ENCODE measurements at regions not wholly inside any gene's neighbourhood (a gene's known extent, or its start where the extent isn't known, plus 50 kb on each side); places are given as distances from the start of the nearest gene placed in this dataset.

DNA sequence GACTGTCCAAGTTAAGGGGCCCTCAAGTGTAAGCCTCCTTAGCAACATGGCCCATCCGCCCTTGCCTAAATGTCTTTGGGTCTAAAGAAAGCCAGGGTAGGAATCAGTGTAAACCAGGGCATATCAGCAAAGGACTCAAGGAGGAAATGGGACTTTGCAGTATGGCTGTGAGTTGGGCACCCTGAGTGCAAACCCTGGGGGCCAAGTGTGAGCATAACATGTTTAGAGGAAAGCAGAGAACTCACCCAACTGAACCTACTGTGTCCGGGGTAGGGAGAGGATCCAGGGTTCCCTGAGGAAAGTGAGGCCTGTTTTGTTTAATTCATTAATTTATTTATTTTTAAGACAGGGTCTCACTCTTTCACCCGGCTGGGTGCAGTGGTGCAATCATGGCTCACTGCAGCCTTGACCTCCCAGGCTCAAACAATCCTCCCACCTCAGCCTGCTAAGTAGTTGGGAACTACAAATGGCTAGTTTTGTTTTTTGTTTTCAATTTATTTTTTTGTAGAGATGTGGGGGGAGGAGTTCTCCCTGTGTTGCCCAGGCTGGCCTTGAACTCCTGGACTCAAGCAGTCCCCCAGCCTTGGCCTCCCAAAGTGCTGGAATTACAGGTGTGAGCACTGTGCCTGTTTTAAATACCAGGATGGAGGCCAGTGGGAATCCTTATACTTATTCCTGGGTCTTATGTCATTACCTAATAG is 51.0 kb upstream of the ACTR3 start:
- H3K27me3 ChIP-seq (ENCODE audit: control insufficient read depth in 1 of 2, insufficient read depth in 2 of 2, low read length in 2 of 2): no peaks in the 10 kb centered on the region
- no peak overlapping the region for H3K27ac ChIP-seq (ENCODE audit: low read depth, low read length)
- H3K36me3 ChIP-seq (ENCODE audit: insufficient read depth, low read length): no peaks in the 10 kb centered on the region
- no peak overlapping the region for H3K4me3 ChIP-seq (ENCODE audit: low read depth in 1 of 2, low read length in 2 of 2)
- H3K9me3 ChIP-seq (ENCODE audit: low read length): no peaks in the 10 kb centered on the region
- H3K4me1 ChIP-seq (ENCODE audit: insufficient read depth, low read length): no peaks in the 10 kb centered on the region
- no peak overlapping the region for H3K9ac ChIP-seq (ENCODE audit: low read length)

DNA sequence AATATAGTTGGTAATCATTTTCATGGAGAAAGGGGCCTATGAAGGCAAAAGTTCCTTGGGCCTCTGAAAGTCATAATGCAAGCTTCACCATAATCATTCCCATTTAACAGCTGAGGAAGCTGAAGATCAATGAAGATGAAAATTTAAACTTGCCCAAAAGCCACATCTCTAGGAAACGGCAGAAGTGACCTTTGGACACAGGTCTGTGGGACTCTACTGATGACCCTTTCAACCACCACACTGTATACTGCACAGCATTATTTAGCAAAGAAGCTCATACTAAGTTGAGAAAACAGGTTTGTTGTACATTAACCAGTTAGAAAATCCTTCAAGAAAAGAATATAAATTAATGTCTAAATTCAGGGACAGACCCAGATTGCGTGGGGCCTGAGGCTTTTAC is 51.6 kb upstream of the ACTR3 start:
- Histone ChIP-seq H3K9me3 (ENCODE audit: low read length) (no peaks in the 10 kb centered on the region), H3K4me1 (ENCODE audit: insufficient read depth, low read length) (no peaks in the 10 kb centered on the region), H3K27ac (ENCODE audit: low read depth, low read length) (no peak overlapping the region), H3K36me3 (ENCODE audit: insufficient read depth, low read length) (no peaks in the 10 kb centered on the region), H3K9ac (ENCODE audit: low read length) (no peak overlapping the region), H3K27me3 (ENCODE audit: control insufficient read depth in 1 of 2, insufficient read depth in 2 of 2, low read length in 2 of 2) (no peaks in the 10 kb centered on the region), H3K4me3 (ENCODE audit: low read depth in 1 of 2, low read length in 2 of 2) (no peak overlapping the region)

DNA sequence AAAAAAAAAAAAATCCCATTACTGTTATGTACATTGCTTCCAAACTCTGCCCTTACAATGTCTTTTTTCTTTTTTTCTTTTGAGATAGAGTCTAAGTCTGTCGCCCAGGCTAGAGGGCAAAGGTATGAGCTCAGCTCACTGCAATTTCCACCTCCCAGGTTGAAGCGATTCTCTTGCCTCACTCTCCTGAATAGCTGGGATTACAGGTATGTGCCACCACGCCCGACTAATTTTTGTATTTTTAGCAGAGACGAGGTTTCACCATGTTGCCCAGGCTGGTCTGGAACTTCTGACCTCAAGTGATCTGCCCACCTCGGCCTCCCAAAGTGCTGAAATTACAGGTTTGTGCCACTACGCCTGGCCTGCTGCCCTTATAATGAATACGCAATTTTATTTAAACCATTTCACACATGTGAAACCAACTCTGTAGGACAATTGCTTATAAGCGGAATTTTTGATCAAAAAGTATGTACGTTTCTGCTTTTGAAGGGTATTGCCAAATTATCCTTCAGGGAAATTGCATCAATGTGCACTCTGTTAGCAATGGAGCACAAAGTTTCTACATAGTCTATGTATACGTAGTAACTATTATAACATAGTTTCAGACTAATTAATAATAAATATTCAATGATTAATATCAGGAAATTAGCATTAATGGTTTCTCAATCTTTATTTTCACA is 55.7 kb upstream of the ACTR3 start:
- Histone ChIP-seq H3K36me3 (ENCODE audit: insufficient read depth, low read length) (no peaks in the 10 kb centered on the region), H3K9ac (ENCODE audit: low read length) (no peak overlapping the region), H3K27me3 (ENCODE audit: control insufficient read depth in 1 of 2, insufficient read depth in 2 of 2, low read length in 2 of 2) (no peaks in the 10 kb centered on the region), H3K4me3 (ENCODE audit: low read depth in 1 of 2, low read length in 2 of 2) (no peak overlapping the region), H3K4me1 (ENCODE audit: insufficient read depth, low read length) (no peaks in the 10 kb centered on the region), H3K27ac (ENCODE audit: low read depth, low read length) (no peak overlapping the region), H3K9me3 (ENCODE audit: low read length) (no peaks in the 10 kb centered on the region)

DNA sequence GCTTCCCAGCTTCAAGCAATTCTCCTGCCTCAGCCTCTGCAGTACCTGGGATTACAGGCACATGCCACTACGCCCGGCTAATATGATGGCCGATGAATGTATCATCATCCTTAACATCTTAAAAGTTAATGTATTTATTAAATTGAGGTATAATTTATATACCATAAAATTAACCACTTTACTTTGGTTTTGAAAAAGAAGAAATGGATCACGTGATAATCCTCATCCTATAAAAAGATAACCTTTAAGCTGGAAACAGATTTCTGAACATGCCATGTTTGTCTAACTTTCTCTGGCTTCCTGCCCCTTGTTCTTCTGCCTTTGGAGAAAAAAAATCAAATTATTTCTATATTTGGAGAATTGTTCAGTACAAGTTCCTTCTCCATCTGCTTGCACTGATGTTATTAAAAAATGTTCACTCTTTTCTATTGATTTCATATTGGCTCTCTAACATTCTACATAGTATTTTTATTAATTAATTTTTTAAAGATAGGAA is 57.0 kb upstream of the ACTR3 start:
- H3K27me3 ChIP-seq (ENCODE audit: control insufficient read depth in 1 of 2, insufficient read depth in 2 of 2, low read length in 2 of 2): no peaks in the 10 kb centered on the region
- H3K27ac ChIP-seq (ENCODE audit: low read depth, low read length): no peak overlapping the region
- H3K36me3 ChIP-seq (ENCODE audit: insufficient read depth, low read length): no peaks in the 10 kb centered on the region
- no peak overlapping the region for H3K9ac ChIP-seq (ENCODE audit: low read length)
- no peaks in the 10 kb centered on the region for H3K4me1 ChIP-seq (ENCODE audit: insufficient read depth, low read length)
- no peaks in the 10 kb centered on the region for H3K9me3 ChIP-seq (ENCODE audit: low read length)
- H3K4me3 ChIP-seq (ENCODE audit: low read depth in 1 of 2, low read length in 2 of 2): no peak overlapping the region

DNA sequence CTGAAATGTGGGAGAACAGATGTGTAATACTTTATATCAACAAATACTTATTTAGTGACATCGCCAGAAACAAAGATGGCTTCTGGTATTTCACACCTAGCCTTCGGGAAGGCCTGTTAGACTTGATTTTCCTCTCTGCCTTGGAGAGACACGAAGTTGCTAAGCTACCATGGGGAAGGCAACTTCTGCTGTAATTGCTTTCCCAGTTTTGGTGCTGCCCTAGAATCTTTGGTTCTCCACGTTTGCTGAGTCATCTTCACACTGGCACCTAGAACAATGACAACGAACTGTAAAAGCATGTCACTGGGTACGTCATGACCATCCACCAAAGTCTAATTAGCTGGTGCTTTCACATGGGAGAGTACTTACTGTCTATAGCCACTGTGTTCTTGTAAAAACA is 58.7 kb upstream of the ACTR3 start:
- Histone ChIP-seq H3K9me3 (ENCODE audit: low read length) (no peaks in the 10 kb centered on the region), H3K27me3 (ENCODE audit: control insufficient read depth in 1 of 2, insufficient read depth in 2 of 2, low read length in 2 of 2) (no peaks in the 10 kb centered on the region), H3K4me1 (ENCODE audit: insufficient read depth, low read length) (no peaks in the 10 kb centered on the region), H3K27ac (ENCODE audit: low read depth, low read length) (no peak overlapping the region), H3K4me3 (ENCODE audit: low read depth in 1 of 2, low read length in 2 of 2) (no peak overlapping the region), H3K9ac (ENCODE audit: low read length) (no peak overlapping the region), H3K36me3 (ENCODE audit: insufficient read depth, low read length) (no peaks in the 10 kb centered on the region)

DNA sequence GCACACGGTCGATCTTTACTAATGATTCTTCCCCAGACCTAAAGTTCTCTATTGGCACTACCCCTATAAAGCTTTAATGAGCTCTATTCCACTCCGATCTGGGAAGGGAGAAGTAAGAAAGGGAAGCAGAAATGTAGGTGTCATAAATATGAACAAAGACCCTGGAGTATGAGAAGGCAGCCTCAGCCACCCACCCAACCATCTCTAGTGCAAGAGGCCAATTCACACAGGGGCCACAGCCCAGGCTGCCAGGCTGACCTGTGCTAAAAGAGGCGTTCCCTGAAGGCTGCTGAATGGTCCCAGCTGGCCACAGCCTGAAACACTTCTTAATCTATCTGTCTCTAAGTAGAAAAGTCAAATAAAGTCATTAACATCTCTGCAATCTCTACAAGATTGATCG is 60.1 kb upstream of the ACTR3 start:
- H3K9ac ChIP-seq (ENCODE audit: low read length): no peak overlapping the region
- H3K27ac ChIP-seq (ENCODE audit: low read depth, low read length): no peak overlapping the region
- H3K4me3 ChIP-seq (ENCODE audit: low read depth in 1 of 2, low read length in 2 of 2): no peak overlapping the region
- no peaks in the 10 kb centered on the region for H3K4me1 ChIP-seq (ENCODE audit: insufficient read depth, low read length)
- H3K36me3 ChIP-seq (ENCODE audit: insufficient read depth, low read length): no peaks in the 10 kb centered on the region
- H3K27me3 ChIP-seq (ENCODE audit: control insufficient read depth in 1 of 2, insufficient read depth in 2 of 2, low read length in 2 of 2): no peaks in the 10 kb centered on the region
- H3K9me3 ChIP-seq (ENCODE audit: low read length): no peaks in the 10 kb centered on the region

DNA sequence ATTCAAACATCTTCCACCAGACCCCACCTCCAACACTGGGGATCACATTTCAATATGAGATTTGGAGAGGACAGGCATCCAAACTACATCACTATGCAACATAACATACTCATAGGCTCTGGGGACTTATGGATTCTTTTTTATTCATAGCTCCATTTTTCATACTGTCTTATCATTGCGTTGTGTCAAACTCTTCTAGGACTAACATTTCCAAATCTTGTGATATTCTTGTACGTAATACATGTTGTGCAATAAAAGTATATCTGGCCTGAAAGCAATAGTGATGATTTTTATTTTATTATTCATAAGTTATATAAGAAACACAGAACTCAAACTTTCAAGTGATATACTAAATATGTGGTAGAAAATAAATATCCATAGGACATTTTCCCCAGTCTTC is 60.6 kb upstream of the ACTR3 start:
- Histone ChIP-seq H3K4me1 (ENCODE audit: insufficient read depth, low read length) (no peaks in the 10 kb centered on the region), H3K27me3 (ENCODE audit: control insufficient read depth in 1 of 2, insufficient read depth in 2 of 2, low read length in 2 of 2) (no peaks in the 10 kb centered on the region), H3K9ac (ENCODE audit: low read length) (no peak overlapping the region), H3K4me3 (ENCODE audit: low read depth in 1 of 2, low read length in 2 of 2) (no peak overlapping the region), H3K27ac (ENCODE audit: low read depth, low read length) (no peak overlapping the region), H3K9me3 (ENCODE audit: low read length) (no peaks in the 10 kb centered on the region), H3K36me3 (ENCODE audit: insufficient read depth, low read length) (no peaks in the 10 kb centered on the region)

DNA sequence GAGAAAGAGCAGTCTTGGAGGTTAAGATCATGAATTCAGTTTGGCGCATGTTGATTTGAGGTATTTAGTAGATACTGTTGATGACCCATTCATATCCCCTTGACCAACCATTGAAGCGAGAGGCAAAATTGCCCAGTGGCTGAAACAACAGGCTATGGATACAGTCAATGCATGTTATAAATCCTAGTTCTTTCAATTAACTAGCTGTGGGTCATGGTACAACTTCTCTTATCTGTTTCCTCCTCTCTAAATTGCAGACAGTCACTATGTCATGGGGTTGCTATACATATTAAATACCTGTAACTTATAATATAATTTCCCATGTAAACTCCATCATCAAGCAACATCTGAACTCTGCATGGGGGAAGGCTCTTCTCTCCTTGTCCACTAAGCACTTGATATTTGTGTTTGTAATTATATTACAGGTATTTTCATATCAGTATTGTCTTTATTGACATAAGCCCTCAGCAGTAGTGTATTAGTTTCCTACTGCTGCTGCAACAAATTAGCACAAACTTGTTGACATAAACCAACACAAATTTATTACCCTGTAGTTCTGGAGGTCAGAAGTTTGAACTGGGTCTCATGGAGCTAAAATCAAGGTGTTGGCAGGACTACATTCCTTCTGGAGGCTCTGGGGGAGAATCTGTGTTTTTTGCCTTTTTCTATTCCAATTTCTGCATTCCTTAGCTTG is 61.7 kb upstream of the ACTR3 start:
- Histone ChIP-seq H3K36me3 (ENCODE audit: insufficient read depth, low read length) (no peaks in the 10 kb centered on the region), H3K4me3 (ENCODE audit: low read depth in 1 of 2, low read length in 2 of 2) (no peak overlapping the region), H3K9me3 (ENCODE audit: low read length) (no peaks in the 10 kb centered on the region), H3K4me1 (ENCODE audit: insufficient read depth, low read length) (no peaks in the 10 kb centered on the region), H3K27me3 (ENCODE audit: control insufficient read depth in 1 of 2, insufficient read depth in 2 of 2, low read length in 2 of 2) (no peaks in the 10 kb centered on the region), H3K27ac (ENCODE audit: low read depth, low read length) (no peak overlapping the region), H3K9ac (ENCODE audit: low read length) (no peak overlapping the region)

DNA sequence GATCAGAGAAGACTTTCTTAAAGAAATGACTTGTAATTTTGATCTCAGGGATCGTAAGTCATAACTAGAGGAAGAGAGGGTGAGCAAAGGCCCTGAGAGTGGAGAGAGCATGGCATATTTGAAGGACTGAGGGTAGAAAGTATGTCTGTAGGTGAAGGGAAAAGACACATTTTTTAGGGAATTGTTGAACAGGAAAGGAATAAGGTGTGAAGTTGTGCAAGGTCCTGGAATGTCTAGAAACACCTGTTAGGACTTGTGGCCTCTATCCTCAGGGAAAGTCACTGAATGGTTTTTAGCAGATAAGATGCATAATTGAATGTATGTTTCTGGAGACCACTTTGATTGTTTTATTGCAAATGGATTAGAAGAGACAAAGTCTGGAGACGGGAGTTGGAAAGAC is 62.5 kb upstream of the ACTR3 start:
- H3K9me3 ChIP-seq (ENCODE audit: low read length): no peaks in the 10 kb centered on the region
- no peak overlapping the region for H3K4me3 ChIP-seq (ENCODE audit: low read depth in 1 of 2, low read length in 2 of 2)
- H3K27ac ChIP-seq (ENCODE audit: low read depth, low read length): no peak overlapping the region
- H3K4me1 ChIP-seq (ENCODE audit: insufficient read depth, low read length): no peaks in the 10 kb centered on the region
- H3K9ac ChIP-seq (ENCODE audit: low read length): no peak overlapping the region
- no peaks in the 10 kb centered on the region for H3K27me3 ChIP-seq (ENCODE audit: control insufficient read depth in 1 of 2, insufficient read depth in 2 of 2, low read length in 2 of 2)
- no peaks in the 10 kb centered on the region for H3K36me3 ChIP-seq (ENCODE audit: insufficient read depth, low read length)

DNA sequence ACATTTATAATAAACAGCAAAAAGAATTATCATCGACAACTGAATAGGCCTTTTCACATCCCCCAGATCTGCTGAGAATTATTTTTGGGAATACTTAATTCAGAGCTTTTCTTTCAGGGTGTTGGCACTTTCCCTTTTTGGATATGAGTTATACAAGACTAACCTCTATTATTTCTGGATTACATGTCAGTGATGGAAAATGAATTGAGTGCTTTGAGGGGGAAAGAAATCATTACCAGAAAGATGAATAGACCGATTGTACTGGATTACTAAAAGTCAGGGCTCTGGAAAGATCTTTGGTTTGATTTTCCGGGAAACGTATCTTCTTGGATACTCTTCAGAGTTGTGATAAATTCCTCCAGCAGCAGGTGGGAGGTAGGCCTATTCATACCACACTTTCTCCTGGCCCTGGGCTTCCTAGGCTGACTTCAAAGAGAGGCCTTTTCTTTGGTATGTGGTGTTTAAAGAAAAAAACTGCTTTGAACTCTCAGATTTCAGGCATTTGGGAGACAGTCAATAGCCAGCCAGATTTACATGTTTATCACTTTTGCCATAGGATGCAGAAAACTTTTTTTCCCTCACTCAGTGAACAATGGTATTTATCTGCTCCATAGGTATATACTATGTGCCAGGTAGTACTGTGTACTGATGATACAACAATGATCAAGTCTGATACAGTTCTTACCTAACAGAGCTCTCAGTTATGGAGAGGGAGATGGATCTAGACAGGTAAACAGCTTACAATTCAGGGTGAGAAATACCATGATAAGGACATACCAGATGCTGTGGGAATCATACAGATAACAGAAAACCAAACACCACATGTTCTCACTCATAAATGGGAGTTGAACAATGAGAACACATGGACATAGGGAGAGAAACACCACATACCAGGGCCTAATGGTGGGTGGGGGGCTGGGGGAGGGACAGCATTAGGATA is 63.3 kb upstream of the ACTR3 start:
- Histone ChIP-seq H3K4me1 (ENCODE audit: insufficient read depth, low read length) (no peaks in the 10 kb centered on the region), H3K9me3 (ENCODE audit: low read length) (no peaks in the 10 kb centered on the region), H3K9ac (ENCODE audit: low read length) (no peak overlapping the region), H3K36me3 (ENCODE audit: insufficient read depth, low read length) (no peaks in the 10 kb centered on the region), H3K27me3 (ENCODE audit: control insufficient read depth in 1 of 2, insufficient read depth in 2 of 2, low read length in 2 of 2) (no peaks in the 10 kb centered on the region), H3K4me3 (ENCODE audit: low read depth in 1 of 2, low read length in 2 of 2) (no peak overlapping the region), H3K27ac (ENCODE audit: low read depth, low read length) (no peak overlapping the region)

Data from muscle layer of colon (tissue), 2 donors.